HG03097 (cell line): ENCODE measurements at regions not wholly inside any gene's neighbourhood (a gene's known extent, or its start where the extent isn't known, plus 50 kb on each side); places are given as distances from the start of the nearest gene placed in this dataset.

Experiments used
- ATAC-seq: cut with Tn5 transposase; IDR thresholded peaks from one replicate; pipeline ENCODE4 v1.9.1; 2021; ENCODE audit not compliant: unreplicated experiment, low FRiP score

DNA sequence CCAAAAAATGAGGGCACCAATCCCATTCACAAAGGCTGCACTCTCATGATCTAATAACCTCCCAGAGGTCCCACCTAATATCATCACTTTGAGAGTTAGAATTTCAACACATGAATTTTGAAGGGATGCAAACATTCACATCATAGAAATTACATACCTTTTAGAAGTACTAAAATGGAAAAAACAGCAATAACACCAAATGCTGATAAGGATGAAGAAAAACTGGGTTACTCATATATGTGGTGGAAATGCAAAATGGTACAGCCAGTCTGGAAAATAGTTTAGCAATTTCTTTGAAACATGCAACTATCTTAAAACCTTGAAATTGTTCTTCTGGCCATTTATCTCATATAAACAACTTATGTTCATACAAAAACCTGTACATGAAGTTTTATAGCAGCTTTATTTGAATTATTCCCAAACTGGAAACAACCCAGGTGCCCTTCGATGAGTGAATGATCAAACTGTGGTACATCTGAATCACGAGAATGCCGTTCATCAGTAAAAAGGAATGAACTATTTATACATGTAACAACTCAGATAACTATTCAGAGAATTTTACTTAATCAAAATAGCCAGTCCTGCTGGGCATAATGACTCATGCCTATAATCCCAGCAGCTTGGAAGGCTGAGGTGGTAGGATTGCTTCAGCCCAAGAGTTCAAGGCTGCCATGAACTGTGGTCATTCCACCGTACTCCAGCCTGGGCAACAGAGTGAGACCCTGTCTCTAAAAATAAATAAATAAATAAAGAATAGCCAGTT, 109.4 kb upstream of the SSTR1 start:
- ATAC-seq = no peak

DNA sequence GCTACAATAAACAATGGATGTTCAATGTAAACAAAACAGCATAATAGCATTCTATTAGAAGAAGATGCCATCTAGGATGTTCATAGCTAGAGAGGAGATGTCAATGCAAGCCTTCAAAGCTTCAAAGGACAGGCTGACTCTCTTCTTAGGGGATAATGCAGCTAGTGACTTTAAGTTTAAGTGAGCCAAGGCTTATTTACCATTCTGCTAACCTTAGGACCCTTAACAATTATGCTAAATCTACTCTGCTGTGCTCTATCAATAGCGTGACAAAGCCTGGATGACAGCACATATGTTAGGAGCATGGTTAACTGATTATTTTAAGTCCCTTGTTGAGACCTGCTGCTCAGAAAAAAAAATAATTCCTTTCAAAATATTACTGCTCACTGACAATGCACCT, 106.0 kb upstream of the SSTR1 start:
- no peak for ATAC-seq

DNA sequence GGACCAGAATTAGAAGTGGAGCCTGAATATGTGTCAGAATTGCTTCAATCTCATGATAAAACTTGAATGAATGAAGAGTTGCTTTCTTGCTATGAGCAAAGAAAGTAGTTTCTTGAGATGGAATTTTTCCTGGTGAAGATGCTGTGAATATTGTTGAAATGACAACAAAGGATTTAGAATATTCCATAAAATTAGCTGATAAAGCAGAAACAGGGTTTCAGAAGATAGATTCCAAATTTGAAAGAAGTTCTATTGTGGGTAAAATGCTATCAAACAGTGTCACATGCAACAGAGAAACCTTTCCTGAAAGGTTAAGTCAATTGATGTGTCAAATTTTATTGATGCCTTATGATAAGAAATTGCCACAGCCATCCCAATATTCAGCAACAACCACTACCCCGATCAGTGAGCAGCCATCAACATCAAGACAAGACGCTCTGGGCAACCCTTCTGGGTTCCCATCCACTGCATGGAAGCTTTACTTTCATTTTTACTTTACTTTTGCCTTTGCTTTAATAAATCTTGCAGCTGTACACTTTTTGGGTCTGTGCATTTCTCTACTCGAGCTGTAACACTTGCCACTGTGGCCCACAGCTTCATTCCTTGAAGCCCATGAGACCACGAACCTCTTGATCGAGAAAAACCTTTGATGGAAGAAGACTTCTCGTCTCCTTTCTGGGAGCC, 104.0 kb upstream of the SSTR1 start:
- no peak for ATAC-seq

DNA sequence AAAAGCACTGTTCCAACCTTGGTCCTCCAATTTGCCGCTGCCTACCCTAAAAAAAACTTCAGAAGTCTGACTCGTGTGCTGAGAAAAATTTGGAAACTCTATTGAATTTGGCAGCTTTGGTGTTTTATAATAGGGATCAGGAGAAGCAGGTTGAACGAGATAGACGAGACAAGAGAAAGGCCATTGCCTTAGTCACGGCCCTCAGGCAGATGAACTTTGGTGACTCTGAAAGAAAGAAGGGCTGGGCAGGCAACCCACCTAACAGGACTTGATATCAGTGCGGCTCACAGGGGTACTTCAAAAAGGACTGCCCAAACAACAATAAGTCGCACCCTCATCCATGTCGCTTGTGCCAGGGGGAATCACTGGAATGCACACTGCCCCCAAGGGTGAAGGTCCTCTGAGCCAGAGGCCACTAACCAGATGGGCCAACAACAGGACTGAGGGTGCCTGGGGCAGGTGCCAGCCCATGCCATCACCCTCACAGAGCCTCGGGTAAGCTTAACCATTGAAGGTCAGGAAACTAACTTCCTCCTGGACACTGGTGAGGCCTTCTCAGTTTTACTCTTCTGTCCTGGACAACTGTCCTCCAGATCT, 102.5 kb upstream of the SSTR1 start:
- ATAC-seq = no peak

DNA sequence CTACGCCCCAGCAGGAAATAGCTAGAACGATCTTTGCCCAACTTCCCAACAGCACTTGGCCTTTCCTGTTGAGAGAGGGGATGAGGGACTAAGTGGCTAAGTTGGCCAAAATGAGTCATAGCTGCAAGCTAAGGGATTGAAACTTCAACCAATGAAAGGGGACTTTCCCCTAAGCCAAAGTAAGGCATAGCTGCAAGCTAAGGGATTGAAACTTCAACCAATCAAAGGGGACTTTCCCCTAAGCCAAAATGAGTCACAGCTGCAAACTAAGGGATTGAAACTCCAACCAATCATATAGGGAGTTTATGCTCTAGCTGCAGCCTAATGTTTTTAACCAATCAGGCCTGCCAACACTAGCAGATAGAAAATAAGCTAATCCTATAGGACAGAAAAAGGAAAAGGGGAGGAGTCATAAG, 100.5 kb upstream of the SSTR1 start:
- ATAC-seq = no peak

DNA sequence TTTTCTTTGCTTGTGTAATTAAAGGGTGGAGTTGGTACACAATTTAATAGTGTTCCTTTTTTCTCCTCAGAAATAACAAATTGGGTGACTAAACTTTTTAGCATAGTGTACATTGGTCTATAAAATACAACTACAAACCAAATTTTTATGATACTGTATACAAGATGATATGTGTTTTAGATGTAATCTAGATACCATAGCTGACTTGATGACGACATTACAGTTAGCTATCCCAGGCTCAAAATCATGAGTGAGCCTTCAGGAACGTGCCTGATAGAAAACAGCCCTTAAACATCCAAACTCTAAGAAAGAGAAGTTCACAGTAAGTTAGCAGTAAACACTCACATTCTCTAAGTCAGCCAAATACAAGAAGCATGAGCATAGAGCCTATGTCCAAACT, 99.0 kb upstream of the SSTR1 start:
- ATAC-seq = no peak

DNA sequence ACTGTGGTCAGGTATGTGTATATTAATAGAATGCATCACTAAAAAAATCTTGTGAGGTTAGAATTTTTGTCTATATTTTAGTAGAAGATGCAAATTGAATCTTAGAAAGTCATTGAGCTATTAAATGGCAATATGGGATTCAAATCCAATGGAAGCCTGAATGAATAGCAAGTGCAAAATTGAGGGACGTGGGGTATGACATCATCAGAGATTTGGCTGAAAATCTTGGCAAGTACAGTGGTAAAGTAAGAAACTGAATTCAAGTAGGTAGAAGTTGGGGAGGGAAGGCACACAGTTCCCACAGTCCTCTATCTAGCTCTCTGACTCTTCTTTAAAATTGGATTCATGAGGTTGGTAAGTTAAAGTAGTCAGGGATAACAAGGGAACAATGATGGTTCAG, 97.4 kb upstream of the SSTR1 start:
- ATAC-seq = no peak

DNA sequence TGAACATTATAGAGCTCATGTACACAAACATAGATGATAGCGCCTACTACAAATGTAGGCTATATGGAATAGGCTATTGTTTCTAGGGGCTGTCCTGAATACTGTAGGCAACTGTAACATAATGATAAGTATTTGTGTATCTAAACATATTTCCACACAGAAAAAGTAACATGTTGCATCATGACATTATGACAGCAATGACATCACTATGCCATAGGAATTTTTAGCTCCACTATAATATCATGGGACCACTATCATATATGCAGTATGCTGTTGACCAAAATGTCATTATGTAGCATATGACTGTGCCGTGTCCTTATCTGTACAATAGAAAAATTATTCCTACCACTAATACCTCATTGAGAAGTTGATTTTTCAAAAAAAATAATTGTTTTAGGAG, 96.7 kb upstream of the SSTR1 start:
- ATAC-seq = no peak

DNA sequence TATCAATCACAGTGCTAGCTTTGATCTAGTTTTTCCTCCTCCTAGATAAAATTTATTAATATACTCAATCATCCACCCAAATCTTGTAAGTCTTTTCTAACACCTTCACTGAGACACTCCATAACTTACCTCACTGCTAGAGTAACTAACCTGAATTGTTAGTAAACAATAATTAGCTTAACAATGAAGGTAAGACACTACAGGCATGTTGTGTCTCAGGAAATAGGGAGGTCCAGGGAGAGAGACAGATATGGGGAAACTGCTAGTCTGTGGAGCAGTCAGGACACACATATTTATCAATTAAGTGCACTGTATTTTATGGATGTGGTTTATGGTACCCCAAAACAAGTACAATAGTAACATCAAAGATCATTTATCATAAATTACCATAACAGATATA, 94.2 kb upstream of the SSTR1 start:
- ATAC-seq = no peak

DNA sequence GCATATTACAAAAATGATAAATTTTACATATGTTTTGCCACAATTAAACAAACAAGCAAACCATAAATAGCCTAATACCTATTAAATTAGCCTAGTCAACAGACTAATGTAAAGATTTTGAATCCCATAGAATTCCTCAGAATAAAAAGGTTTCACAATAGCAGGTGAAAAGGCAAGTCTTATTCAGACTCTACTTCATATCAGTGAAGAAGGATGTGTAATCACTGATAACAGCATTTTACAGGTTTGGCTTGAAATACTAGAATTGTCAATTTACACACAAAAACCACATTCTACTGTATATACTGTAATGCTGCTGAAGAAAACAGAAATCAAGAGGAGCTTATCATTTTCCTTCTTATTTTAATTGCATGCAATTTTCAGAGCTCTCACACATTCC, 90.8 kb upstream of the SSTR1 start:
- no peak for ATAC-seq

DNA sequence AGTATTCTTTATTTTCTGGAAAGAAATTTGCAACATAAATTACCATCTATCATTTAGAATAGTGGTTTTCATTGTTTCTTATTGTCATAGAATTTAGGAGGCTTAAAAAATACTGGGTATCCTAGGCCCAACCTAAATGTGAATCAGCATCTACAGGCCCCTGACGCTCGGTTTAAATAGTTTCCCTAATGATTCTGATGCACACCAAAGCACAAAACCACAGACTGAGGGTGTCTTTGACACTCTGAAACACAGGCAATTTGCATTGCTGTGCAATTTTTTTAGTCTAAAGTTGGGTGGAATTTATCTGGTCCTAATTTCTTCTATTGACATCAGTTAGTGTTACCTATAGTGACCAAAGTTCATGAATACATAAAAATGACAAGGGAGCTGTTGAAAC, 87.6 kb upstream of the SSTR1 start:
- ATAC-seq = no peak

DNA sequence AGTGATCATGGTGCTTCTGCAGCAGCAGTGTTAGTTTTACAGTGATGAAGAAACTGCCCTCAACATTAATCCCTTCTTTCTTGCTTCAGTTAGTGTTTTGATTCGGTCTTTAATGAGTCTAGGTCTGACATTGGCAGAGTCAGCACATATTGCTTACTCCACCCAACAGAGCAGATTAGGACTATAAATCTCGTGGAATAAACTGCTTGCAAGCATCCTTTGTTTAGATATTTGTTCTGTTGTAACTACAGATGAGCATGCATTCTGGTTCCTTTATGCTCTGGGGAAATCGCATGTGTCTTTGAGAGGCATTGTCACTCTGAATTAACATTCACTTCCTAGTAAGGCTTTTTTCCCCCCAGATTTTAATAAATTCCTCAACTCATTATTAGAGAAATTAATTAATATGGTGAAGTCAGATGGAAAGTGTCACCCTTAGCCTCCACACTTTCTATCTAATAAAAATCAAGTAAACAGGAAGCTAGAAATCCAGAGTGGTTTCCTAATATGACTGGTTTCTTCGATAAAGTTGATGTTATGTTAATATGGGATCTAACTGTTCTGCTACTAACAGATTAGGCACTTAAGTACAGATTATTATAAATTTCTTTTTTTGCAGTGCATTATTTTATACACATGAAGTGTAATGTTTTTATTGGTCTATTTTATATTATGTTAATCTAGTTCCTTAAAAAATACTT, 86.2 kb upstream of the SSTR1 start:
- no peak for ATAC-seq

DNA sequence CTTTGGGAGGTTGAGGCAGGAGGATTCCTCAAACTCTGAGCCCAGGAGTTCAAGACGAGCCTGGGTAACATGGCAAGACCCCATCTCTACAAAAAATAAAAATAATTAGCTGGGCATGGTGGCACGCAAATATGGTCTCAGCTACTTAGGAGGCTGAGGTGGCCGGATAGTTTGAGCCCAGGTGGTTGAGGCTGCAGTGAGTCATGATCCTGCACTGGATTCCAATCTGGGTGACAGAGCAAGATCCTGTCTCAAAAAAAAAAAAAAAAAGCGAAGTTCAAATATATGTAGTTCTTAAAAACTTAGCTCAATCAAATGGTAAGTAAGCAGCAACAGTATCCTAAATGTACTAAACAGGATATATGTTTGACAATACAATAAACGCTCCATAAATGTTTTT, 85.5 kb upstream of the SSTR1 start:
- no peak for ATAC-seq

DNA sequence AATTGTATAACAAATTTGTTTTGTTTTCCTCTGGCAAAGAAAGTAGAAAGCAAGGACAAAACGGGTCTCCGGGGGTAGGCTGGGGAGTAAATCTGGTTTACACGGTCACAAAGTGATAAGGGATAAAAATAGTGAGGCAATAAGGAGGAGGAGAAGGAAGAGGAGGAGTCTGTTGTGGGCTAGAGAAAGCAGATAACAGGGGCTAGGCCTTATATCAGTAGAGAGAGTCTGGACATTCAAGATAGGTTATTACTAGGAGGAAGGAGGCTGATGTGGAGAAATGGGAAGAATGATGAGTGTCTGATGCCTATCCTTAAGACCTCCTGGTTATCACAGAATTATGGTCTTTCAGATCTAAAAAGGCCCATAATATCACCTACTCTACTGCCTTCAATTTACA, 83.2 kb upstream of the SSTR1 start:
- ATAC-seq = no peak

DNA sequence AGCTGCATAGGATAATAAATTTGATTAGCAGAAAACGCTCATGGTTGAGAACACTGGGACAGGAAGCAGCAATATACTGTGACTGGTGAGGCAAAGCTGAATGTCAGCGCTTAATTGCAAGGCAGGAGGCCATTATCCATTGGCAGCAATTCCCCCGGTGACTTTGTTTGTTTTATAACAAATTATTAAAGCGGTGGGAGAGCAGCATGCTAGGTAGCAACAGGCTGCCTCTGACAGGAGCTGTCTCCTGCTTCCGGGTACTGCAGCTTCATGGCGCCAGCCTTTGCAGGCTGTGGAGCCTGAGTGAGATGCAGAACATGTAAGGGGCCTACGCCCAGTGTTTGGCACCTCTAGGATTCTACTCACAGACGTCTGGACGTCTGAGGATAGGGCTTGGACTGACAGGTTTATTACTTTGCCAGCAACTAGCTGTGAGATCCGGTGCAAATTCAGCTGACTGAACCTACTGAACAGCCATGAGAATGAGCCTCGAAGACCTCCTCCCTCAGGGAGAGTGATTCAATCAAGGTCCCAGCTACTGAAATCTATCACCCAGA, 82.1 kb upstream of the SSTR1 start:
- no peak for ATAC-seq

DNA sequence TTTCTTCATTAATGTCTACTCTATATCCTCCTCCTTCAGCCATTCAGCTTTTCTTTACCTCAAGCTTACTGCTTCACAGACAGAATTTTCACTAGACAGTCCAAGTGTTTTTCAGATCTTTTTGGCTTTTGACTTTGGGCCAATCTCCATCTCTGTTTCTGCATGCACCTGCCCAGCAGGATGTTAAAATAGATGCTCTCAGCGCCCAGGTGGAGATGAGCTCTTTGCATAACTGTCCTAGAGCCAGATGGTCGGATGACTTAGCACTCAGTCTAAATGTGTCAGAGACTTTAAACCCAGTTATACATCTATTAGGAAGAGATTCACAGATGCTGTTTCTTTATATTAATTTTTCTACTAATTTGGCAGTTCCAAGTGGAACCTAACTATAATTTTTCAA, 80.3 kb upstream of the SSTR1 start:
- no peak for ATAC-seq

DNA sequence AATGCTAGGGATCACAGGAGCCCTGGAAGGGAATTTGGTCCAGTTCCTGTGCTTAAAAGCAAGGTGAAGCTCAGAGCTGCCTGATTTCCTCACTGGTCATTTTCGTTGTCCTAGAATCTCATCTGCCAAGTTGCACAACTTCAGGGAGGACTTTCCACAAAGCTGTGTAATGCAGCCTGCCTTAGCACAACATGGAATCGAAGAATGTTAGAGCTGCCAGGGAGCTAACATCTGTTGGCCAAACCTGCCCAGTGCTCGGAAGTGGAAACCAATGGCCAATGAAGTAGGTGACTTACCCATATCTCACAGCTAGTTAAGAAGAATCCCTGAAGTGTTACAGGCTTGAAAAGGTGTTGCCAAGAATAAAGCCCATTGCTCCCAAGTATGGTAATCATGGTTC, 79.9 kb upstream of the SSTR1 start:
- ATAC-seq = no peak

DNA sequence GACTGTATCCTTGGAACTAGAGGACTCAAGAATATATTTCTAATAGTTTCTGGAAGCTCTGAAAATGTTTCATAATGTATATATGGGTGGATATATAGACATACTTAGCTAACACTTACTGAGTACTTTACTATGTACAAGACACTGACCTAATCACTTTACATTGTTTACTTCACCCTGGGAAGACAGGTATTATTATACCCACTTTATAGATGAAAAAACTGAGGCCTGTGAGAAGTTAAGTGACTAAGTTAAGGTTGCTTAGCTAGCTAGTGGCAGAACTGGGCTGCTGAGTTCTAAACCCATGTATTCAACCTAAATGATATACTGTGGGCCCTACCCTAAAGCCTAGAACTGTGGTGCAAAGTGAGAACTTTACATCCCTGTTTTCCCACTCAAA, 79.1 kb upstream of the SSTR1 start:
- ATAC-seq = no peak

DNA sequence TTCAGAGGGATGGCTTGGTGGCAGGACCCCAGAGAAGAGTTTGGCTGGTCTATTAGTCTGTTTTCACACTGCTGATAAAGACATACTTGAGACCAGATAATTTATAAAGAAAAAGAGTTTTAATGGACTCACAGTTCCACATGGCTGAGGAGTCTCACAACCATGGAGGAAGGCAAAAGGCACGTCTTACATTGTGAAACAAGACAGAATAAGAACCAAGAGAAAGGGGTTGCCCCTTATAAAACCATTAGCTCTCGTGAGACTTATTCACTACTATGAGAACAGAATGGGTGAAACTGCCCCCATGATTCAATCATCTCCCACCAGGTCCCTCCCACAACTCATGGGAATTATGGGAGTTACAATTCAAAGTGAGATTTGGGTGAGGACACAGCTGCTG, 78.5 kb upstream of the SSTR1 start:
- ATAC-seq = no peak

DNA sequence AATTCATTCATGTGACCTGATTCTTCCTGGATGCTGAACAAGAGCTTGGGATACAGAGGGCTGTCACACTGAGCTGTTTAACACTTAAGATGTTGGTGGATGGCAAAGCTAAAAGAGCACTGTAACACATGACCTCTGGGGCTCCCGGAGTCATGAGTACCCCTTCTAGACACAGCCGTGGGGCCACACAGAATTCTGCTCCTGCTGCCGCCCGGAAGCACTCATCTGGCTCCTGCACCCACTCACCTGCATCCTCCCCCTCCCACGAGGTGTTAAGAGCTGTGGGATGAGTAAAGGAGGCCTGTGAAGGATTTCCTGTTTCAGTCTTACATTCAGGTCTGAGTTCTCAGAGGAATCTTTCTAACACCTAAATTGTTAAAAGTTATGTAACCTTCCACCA, 78.0 kb upstream of the SSTR1 start:
- no peak for ATAC-seq

DNA sequence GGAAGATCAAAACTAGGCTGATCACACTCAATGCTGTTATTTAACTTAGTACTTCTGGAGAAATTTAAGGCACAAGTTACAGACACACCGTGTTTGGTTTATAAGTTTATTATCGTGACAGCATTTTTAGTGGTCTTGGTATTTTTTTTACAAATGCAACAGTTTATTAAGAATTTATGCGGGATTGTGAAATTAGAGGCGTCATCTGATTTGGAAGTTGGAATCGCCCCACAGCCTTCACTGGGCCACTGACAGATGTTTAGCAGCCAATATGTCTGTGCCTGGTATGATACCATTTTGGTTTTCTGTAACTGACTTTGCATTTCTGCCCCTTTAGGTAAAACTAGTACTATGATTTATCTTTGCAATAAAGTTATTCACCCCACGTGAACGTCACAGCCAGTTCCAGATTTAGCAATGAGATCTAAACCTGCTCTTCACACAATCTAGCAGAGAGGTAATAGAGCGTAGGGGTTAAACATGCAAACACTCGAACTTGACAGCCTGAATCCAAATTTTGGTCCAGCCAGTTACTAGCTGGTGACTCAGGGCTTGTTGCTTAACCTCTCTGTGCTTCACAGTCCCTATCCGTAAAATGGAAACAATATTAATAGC, 73.2 kb upstream of the SSTR1 start:
- no peak for ATAC-seq
